ENCODE measurements at regions not wholly inside any gene's neighbourhood (a gene's known extent, or its start where the extent isn't known, plus 50 kb on each side); places are given as distances from the start of the nearest gene placed in this dataset.

- WGBS: 94% methylated on average over 2 of the region's 2 CpGs
- H3K27me3 ChIP-seq (ENCODE audit: control insufficient read depth in 2 of 2, insufficient read depth in 1 of 2, low read length in 1 of 2): no peaks in the 10 kb centered on the region
- H3K36me3 ChIP-seq (ENCODE audit: control insufficient read depth in 2 of 2, insufficient read depth in 2 of 2, low read length in 1 of 2): no peaks in the 10 kb centered on the region
- no peaks in the 10 kb centered on the region for H3K9me3 ChIP-seq (ENCODE audit: control insufficient read depth in 2 of 2, insufficient read depth in 1 of 2, low read length in 1 of 2)
- H3K4me1 ChIP-seq (ENCODE audit: control insufficient read depth in 2 of 2, insufficient read depth in 2 of 2, low read length in 2 of 2): no peaks in the 10 kb centered on the region
- no peak for DNase-seq (ENCODE audit: low read depth in 6 of 9, low spot score in 9 of 9)
- no peak overlapping the region for H3K27ac ChIP-seq (ENCODE audit: low read depth in 1 of 2, low read length in 1 of 2)
- no peak overlapping the region for H3K4me3 ChIP-seq (ENCODE audit: low read length in 2 of 2)
These were observed 161.6 kb upstream of the GBE1 start for GRCh38 chr3:81923038-81923437.

- DNase-seq (ENCODE audit: low read depth in 6 of 9, low spot score in 9 of 9): no peak
- no peaks in the 10 kb centered on the region for H3K4me1 ChIP-seq (ENCODE audit: control insufficient read depth in 2 of 2, insufficient read depth in 2 of 2, low read length in 2 of 2)
- 94% methylated on average over 1 of the region's 1 CpG for WGBS
These were observed 161.0 kb upstream of the GBE1 start for GRCh38 chr3:81922404-81922803.

GRCh38 chr3:81920816-81921215 lies 159.4 kb upstream of the GBE1 start:
- Histone ChIP-seq H3K27ac (ENCODE audit: low read depth in 1 of 2, low read length in 1 of 2) (no peak overlapping the region), H3K36me3 (ENCODE audit: control insufficient read depth in 2 of 2, insufficient read depth in 2 of 2, low read length in 1 of 2) (no peaks in the 10 kb centered on the region), H3K9me3 (ENCODE audit: control insufficient read depth in 2 of 2, insufficient read depth in 1 of 2, low read length in 1 of 2) (no peaks in the 10 kb centered on the region), H3K27me3 (ENCODE audit: control insufficient read depth in 2 of 2, insufficient read depth in 1 of 2, low read length in 1 of 2) (no peaks in the 10 kb centered on the region), H3K4me3 (ENCODE audit: low read length in 2 of 2) (no peak overlapping the region), H3K4me1 (ENCODE audit: control insufficient read depth in 2 of 2, insufficient read depth in 2 of 2, low read length in 2 of 2) (no peaks in the 10 kb centered on the region)
- no peak for DNase-seq (ENCODE audit: low read depth in 6 of 9, low spot score in 9 of 9)
- 95% methylated on average over 1 of the region's 1 CpG for WGBS

More at GRCh38 chr3:81922404-81922803, 161.0 kb upstream of the GBE1 start:
- H3K27me3 ChIP-seq (ENCODE audit: control insufficient read depth in 2 of 2, insufficient read depth in 1 of 2, low read length in 1 of 2): no peaks in the 10 kb centered on the region
- no peaks in the 10 kb centered on the region for H3K9me3 ChIP-seq (ENCODE audit: control insufficient read depth in 2 of 2, insufficient read depth in 1 of 2, low read length in 1 of 2)
- H3K4me3 ChIP-seq (ENCODE audit: low read length in 2 of 2): no peak overlapping the region
- H3K36me3 ChIP-seq (ENCODE audit: control insufficient read depth in 2 of 2, insufficient read depth in 2 of 2, low read length in 1 of 2): no peaks in the 10 kb centered on the region
- no peak overlapping the region for H3K27ac ChIP-seq (ENCODE audit: low read depth in 1 of 2, low read length in 1 of 2)

GRCh38 chr3:81916890-81917289 lies 155.4 kb upstream of the GBE1 start:
- Histone ChIP-seq H3K27ac (ENCODE audit: low read depth in 1 of 2, low read length in 1 of 2) (no peak overlapping the region), H3K36me3 (ENCODE audit: control insufficient read depth in 2 of 2, insufficient read depth in 2 of 2, low read length in 1 of 2) (no peaks in the 10 kb centered on the region), H3K4me1 (ENCODE audit: control insufficient read depth in 2 of 2, insufficient read depth in 2 of 2, low read length in 2 of 2) (no peaks in the 10 kb centered on the region), H3K4me3 (ENCODE audit: low read length in 2 of 2) (no peak overlapping the region), H3K9me3 (ENCODE audit: control insufficient read depth in 2 of 2, insufficient read depth in 1 of 2, low read length in 1 of 2) (no peaks in the 10 kb centered on the region), H3K27me3 (ENCODE audit: control insufficient read depth in 2 of 2, insufficient read depth in 1 of 2, low read length in 1 of 2) (no peaks in the 10 kb centered on the region)
- no peak for DNase-seq (ENCODE audit: low read depth in 6 of 9, low spot score in 9 of 9)
- 91% methylated on average over 1 of the region's 1 CpG for WGBS

- no peak overlapping the region for H3K27ac ChIP-seq (ENCODE audit: low read depth in 1 of 2, low read length in 1 of 2)
- no peaks in the 10 kb centered on the region for H3K36me3 ChIP-seq (ENCODE audit: control insufficient read depth in 2 of 2, insufficient read depth in 2 of 2, low read length in 1 of 2)
- H3K9me3 ChIP-seq (ENCODE audit: control insufficient read depth in 2 of 2, insufficient read depth in 1 of 2, low read length in 1 of 2): no peaks in the 10 kb centered on the region
- no peaks in the 10 kb centered on the region for H3K27me3 ChIP-seq (ENCODE audit: control insufficient read depth in 2 of 2, insufficient read depth in 1 of 2, low read length in 1 of 2)
- no peak for DNase-seq (ENCODE audit: low read depth in 6 of 9, low spot score in 9 of 9)
- H3K4me1 ChIP-seq (ENCODE audit: control insufficient read depth in 2 of 2, insufficient read depth in 2 of 2, low read length in 2 of 2): no peaks in the 10 kb centered on the region
- no peak overlapping the region for H3K4me3 ChIP-seq (ENCODE audit: low read length in 2 of 2)
- WGBS: 83% methylated on average over 1 of the region's 1 CpG
These were observed 152.6 kb upstream of the GBE1 start for GRCh38 chr3:81913886-81914663.

GRCh38 chr3:81911221-81911620 lies 149.8 kb upstream of the GBE1 start:
- H3K9me3 ChIP-seq (ENCODE audit: control insufficient read depth in 2 of 2, insufficient read depth in 1 of 2, low read length in 1 of 2): no peaks in the 10 kb centered on the region
- H3K4me1 ChIP-seq (ENCODE audit: control insufficient read depth in 2 of 2, insufficient read depth in 2 of 2, low read length in 2 of 2): no peaks in the 10 kb centered on the region
- no peaks in the 10 kb centered on the region for H3K36me3 ChIP-seq (ENCODE audit: control insufficient read depth in 2 of 2, insufficient read depth in 2 of 2, low read length in 1 of 2)
- H3K4me3 ChIP-seq (ENCODE audit: low read length in 2 of 2): no peak overlapping the region
- DNase-seq (ENCODE audit: low read depth in 6 of 9, low spot score in 9 of 9): no peak
- WGBS: 98% methylated on average over 2 of the region's 2 CpGs
- no peaks in the 10 kb centered on the region for H3K27me3 ChIP-seq (ENCODE audit: control insufficient read depth in 2 of 2, insufficient read depth in 1 of 2, low read length in 1 of 2)
- no peak overlapping the region for H3K27ac ChIP-seq (ENCODE audit: low read depth in 1 of 2, low read length in 1 of 2)

- Histone ChIP-seq H3K27ac (ENCODE audit: low read depth in 1 of 2, low read length in 1 of 2) (no peak overlapping the region), H3K4me1 (ENCODE audit: control insufficient read depth in 2 of 2, insufficient read depth in 2 of 2, low read length in 2 of 2) (no peaks in the 10 kb centered on the region), H3K36me3 (ENCODE audit: control insufficient read depth in 2 of 2, insufficient read depth in 2 of 2, low read length in 1 of 2) (no peaks in the 10 kb centered on the region), H3K27me3 (ENCODE audit: control insufficient read depth in 2 of 2, insufficient read depth in 1 of 2, low read length in 1 of 2) (no peaks in the 10 kb centered on the region), H3K4me3 (ENCODE audit: low read length in 2 of 2) (no peak overlapping the region), H3K9me3 (ENCODE audit: control insufficient read depth in 2 of 2, insufficient read depth in 1 of 2, low read length in 1 of 2) (no peaks in the 10 kb centered on the region)
- peak in 5 of 9 donors; percentile 9 to 47 (median 15) for DNase-seq (ENCODE audit: low read depth in 6 of 9, low spot score in 9 of 9)
- WGBS: 21% methylated on average over 5 of the region's 5 CpGs
These were observed 148.9 kb upstream of the GBE1 start for GRCh38 chr3:81910244-81910852.

GRCh38 chr3:81909796-81910195 lies 148.4 kb upstream of the GBE1 start:
- no peak overlapping the region for H3K27ac ChIP-seq (ENCODE audit: low read depth in 1 of 2, low read length in 1 of 2)
- no peaks in the 10 kb centered on the region for H3K4me1 ChIP-seq (ENCODE audit: control insufficient read depth in 2 of 2, insufficient read depth in 2 of 2, low read length in 2 of 2)
- no peaks in the 10 kb centered on the region for H3K9me3 ChIP-seq (ENCODE audit: control insufficient read depth in 2 of 2, insufficient read depth in 1 of 2, low read length in 1 of 2)
- 95% methylated on average over 3 of the region's 3 CpGs for WGBS
- no peak for DNase-seq (ENCODE audit: low read depth in 6 of 9, low spot score in 9 of 9)
- no peaks in the 10 kb centered on the region for H3K36me3 ChIP-seq (ENCODE audit: control insufficient read depth in 2 of 2, insufficient read depth in 2 of 2, low read length in 1 of 2)
- H3K27me3 ChIP-seq (ENCODE audit: control insufficient read depth in 2 of 2, insufficient read depth in 1 of 2, low read length in 1 of 2): no peaks in the 10 kb centered on the region
- no peak overlapping the region for H3K4me3 ChIP-seq (ENCODE audit: low read length in 2 of 2)

- H3K36me3 ChIP-seq (ENCODE audit: control insufficient read depth in 2 of 2, insufficient read depth in 2 of 2, low read length in 1 of 2): no peaks in the 10 kb centered on the region
- H3K27ac ChIP-seq (ENCODE audit: low read depth in 1 of 2, low read length in 1 of 2): no peak overlapping the region
- H3K27me3 ChIP-seq (ENCODE audit: control insufficient read depth in 2 of 2, insufficient read depth in 1 of 2, low read length in 1 of 2): no peaks in the 10 kb centered on the region
- WGBS: 22% methylated on average over 5 of the region's 5 CpGs
- no peaks in the 10 kb centered on the region for H3K4me1 ChIP-seq (ENCODE audit: control insufficient read depth in 2 of 2, insufficient read depth in 2 of 2, low read length in 2 of 2)
- H3K4me3 ChIP-seq (ENCODE audit: low read length in 2 of 2): no peak overlapping the region
- no peaks in the 10 kb centered on the region for H3K9me3 ChIP-seq (ENCODE audit: control insufficient read depth in 2 of 2, insufficient read depth in 1 of 2, low read length in 1 of 2)
- DNase-seq (ENCODE audit: low read depth in 6 of 9, low spot score in 9 of 9): no peak
These were observed 147.1 kb upstream of the GBE1 start for GRCh38 chr3:81908561-81908960.

Data from thymus (tissue), 11 donors.